HG03520 (cell line): ENCODE measurements at regions not wholly inside any gene's neighbourhood (a gene's known extent, or its start where the extent isn't known, plus 50 kb on each side); places are given as distances from the start of the nearest gene placed in this dataset.

Experiments used
- ATAC-seq: cut with Tn5 transposase; IDR thresholded peaks from one replicate; pipeline ENCODE4 v1.9.1; 2021; ENCODE audit warnings: mild to moderate bottlenecking, moderate library complexity; ENCODE audit not compliant: unreplicated experiment

- no peak for ATAC-seq
These were observed 516.5 kb downstream of the FUT8 start for GRCh38 chr14:65928995-65929394.

GRCh38 chr14:65933400-65934069 lies 521.0 kb downstream of the FUT8 start:
- ATAC-seq, result no peak

- no peak for ATAC-seq
These were observed 521.5 kb downstream of the FUT8 start for GRCh38 chr14:65934070-65934435.

GRCh38 chr14:65936342-65936975 lies 523.9 kb downstream of the FUT8 start:
- ATAC-seq, result no peak

GRCh38 chr14:65937079-65937959 lies 524.8 kb downstream of the FUT8 start:
- no peak for ATAC-seq

GRCh38 chr14:65937960-65938316 lies 525.4 kb downstream of the FUT8 start:
- ATAC-seq, result no peak

GRCh38 chr14:65938738-65939137 lies 526.2 kb downstream of the FUT8 start:
- no peak for ATAC-seq

GRCh38 chr14:65939184-65939583 lies 526.7 kb downstream of the FUT8 start:
- no peak for ATAC-seq

- no peak for ATAC-seq
These were observed 527.7 kb downstream of the FUT8 start for GRCh38 chr14:65940056-65940735.

GRCh38 chr14:65941091-65941490 lies 528.6 kb downstream of the FUT8 start:
- no peak for ATAC-seq

GRCh38 chr14:65943150-65943549 lies 530.6 kb downstream of the FUT8 start:
- no peak for ATAC-seq

GRCh38 chr14:65943916-65944410 lies 531.4 kb downstream of the FUT8 start:
- ATAC-seq, result no peak

GRCh38 chr14:65945327-65945726 lies 532.8 kb downstream of the FUT8 start:
- no peak for ATAC-seq

GRCh38 chr14:65946494-65946893 lies 534.0 kb downstream of the FUT8 start:
- ATAC-seq, result no peak

- ATAC-seq, result no peak
These were observed 535.8 kb downstream of the FUT8 start for GRCh38 chr14:65948302-65948701.

- peak; percentile 48 for ATAC-seq
These were observed 536.3 kb upstream of the CCDC196 start for GRCh38 chr14:65949711-65950516.

- no peak for ATAC-seq
These were observed 531.2 kb upstream of the CCDC196 start for GRCh38 chr14:65954942-65955341.

GRCh38 chr14:65957631-65958205 lies 528.5 kb upstream of the CCDC196 start:
- ATAC-seq, result no peak

- no peak for ATAC-seq
These were observed 527.3 kb upstream of the CCDC196 start for GRCh38 chr14:65958664-65959562.
